Liver (tissue), 3 donors: ENCODE measurements at regions not wholly inside any gene's neighbourhood (a gene's known extent, or its start where the extent isn't known, plus 50 kb on each side); places are given as distances from the start of the nearest gene placed in this dataset.

ENCODE experiments used
- CTCF ChIP-seq: fragments of 150-350 bp; IDR thresholded peaks from 2 replicates; pipeline ENCODE4 v1.5.1; 2017; ENCODE audit warnings: improper control_type of control experiment, low read depth, low read length; ENCODE audit not compliant: missing input control
- SP1 ChIP-seq: IDR thresholded peaks from 2 replicates; pipeline ENCODE4 v1.6.1; 2018; ENCODE audit warnings: antibody characterized with exemption, mild to moderate bottlenecking
- donor health status: healthy.
- donor health status: healthy.

DNA sequence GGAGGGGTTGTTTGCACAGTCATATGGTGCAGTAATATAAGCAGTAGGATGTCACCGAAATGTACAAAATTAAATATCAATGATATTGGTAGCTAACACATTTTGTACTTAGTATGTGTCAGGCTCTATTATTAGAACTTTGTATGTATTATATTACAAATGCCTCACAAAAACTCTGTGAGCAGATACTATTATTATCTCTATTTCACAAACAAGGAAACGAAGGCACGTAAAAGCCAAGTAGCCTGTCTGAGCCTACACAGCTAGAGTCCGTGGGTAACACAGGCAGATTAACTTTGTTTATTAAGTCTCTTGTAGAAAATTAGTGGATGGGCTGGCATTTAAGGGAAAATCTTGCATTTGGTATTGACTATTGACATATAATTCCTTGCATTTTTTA lies 284.3 kb upstream of the DAB2 start:
- no peak for TF ChIP-seq CTCF
- no peak for TF ChIP-seq SP1
